ENCODE measurements at regions not wholly inside any gene's neighbourhood (a gene's known extent, or its start where the extent isn't known, plus 50 kb on each side); places are given as distances from the start of the nearest gene placed in this dataset.

- no peak for DNase-seq (ENCODE audit: low spot score)
- peaks cover 2% of the 10 kb centered on the region for H3K27me3 Mint-ChIP-seq (ENCODE audit: low read depth)
- no peaks in the 10 kb centered on the region for H3K9me3 Mint-ChIP-seq
- H3K27ac Mint-ChIP-seq: peak overlapping the region; percentile 41
- H3K4me1 Mint-ChIP-seq (ENCODE audit: low read depth): peaks cover 28% of the 10 kb centered on the region
- no peak overlapping the region for H3K4me3 Mint-ChIP-seq
- H3K36me3 Mint-ChIP-seq (ENCODE audit: low read depth): no peaks in the 10 kb centered on the region
Measured at GRCh38 chr14:100404419-100404818, 81.3 kb downstream of the SLC25A47 start.

- Mint-ChIP-seq H3K4me3 (peak overlapping the region; percentile 59), H3K36me3 (ENCODE audit: low read depth) (no peaks in the 10 kb centered on the region), H3K27me3 (ENCODE audit: low read depth) (no peaks in the 10 kb centered on the region), H3K27ac (peak overlapping the region; percentile 84), H3K4me1 (ENCODE audit: low read depth) (peaks cover 28% of the 10 kb centered on the region), H3K9me3 (no peaks in the 10 kb centered on the region)
- DNase-seq (ENCODE audit: low spot score): no peak
Measured at GRCh38 chr14:100405760-100406455, 82.8 kb downstream of the SLC25A47 start.

GRCh38 chr14:100406505-100407131, 83.5 kb downstream of the SLC25A47 start:
- H3K4me3 Mint-ChIP-seq: peak overlapping the region; percentile 59
- H3K9me3 Mint-ChIP-seq: no peaks in the 10 kb centered on the region
- H3K27me3 Mint-ChIP-seq (ENCODE audit: low read depth): no peaks in the 10 kb centered on the region
- H3K27ac Mint-ChIP-seq: peak overlapping the region; percentile 84
- DNase-seq (ENCODE audit: low spot score): no peak
- peaks cover 28% of the 10 kb centered on the region for H3K4me1 Mint-ChIP-seq (ENCODE audit: low read depth)
- H3K36me3 Mint-ChIP-seq (ENCODE audit: low read depth): no peaks in the 10 kb centered on the region

- H3K9me3 Mint-ChIP-seq: no peaks in the 10 kb centered on the region
- no peaks in the 10 kb centered on the region for H3K27me3 Mint-ChIP-seq (ENCODE audit: low read depth)
- no peak overlapping the region for H3K4me3 Mint-ChIP-seq
- H3K4me1 Mint-ChIP-seq (ENCODE audit: low read depth): peaks cover 28% of the 10 kb centered on the region
- H3K36me3 Mint-ChIP-seq (ENCODE audit: low read depth): no peaks in the 10 kb centered on the region
- no peak for DNase-seq (ENCODE audit: low spot score)
- peak overlapping the region; percentile 84 for H3K27ac Mint-ChIP-seq
Measured at GRCh38 chr14:100407376-100408102, 84.4 kb downstream of the SLC25A47 start.

- Mint-ChIP-seq H3K27ac (no peak overlapping the region), H3K4me3 (no peak overlapping the region)
Measured at GRCh38 chr14:100408350-100409002, 85.3 kb downstream of the SLC25A47 start.

GRCh38 chr14:100409003-100409360, 85.8 kb downstream of the SLC25A47 start:
- no peak for DNase-seq (ENCODE audit: low spot score)
- no peaks in the 10 kb centered on the region for H3K27me3 Mint-ChIP-seq (ENCODE audit: low read depth)
- H3K4me3 Mint-ChIP-seq: no peak overlapping the region
- no peaks in the 10 kb centered on the region for H3K9me3 Mint-ChIP-seq
- no peak overlapping the region for H3K27ac Mint-ChIP-seq
- peaks cover 28% of the 10 kb centered on the region for H3K4me1 Mint-ChIP-seq (ENCODE audit: low read depth)
- H3K36me3 Mint-ChIP-seq (ENCODE audit: low read depth): no peaks in the 10 kb centered on the region

More at GRCh38 chr14:100408350-100409002, 85.3 kb downstream of the SLC25A47 start:
- Mint-ChIP-seq H3K36me3 (ENCODE audit: low read depth) (no peaks in the 10 kb centered on the region), H3K27me3 (ENCODE audit: low read depth) (no peaks in the 10 kb centered on the region), H3K4me1 (ENCODE audit: low read depth) (peaks cover 28% of the 10 kb centered on the region), H3K9me3 (no peaks in the 10 kb centered on the region)
- no peak for DNase-seq (ENCODE audit: low spot score)

- H3K4me3 Mint-ChIP-seq: no peak overlapping the region
- no peaks in the 10 kb centered on the region for H3K9me3 Mint-ChIP-seq
- H3K36me3 Mint-ChIP-seq (ENCODE audit: low read depth): no peaks in the 10 kb centered on the region
- no peak for DNase-seq (ENCODE audit: low spot score)
- no peaks in the 10 kb centered on the region for H3K27me3 Mint-ChIP-seq (ENCODE audit: low read depth)
- no peak overlapping the region for H3K27ac Mint-ChIP-seq
- peaks cover 28% of the 10 kb centered on the region for H3K4me1 Mint-ChIP-seq (ENCODE audit: low read depth)
Measured at GRCh38 chr14:100409651-100410050, 86.5 kb downstream of the SLC25A47 start.

GRCh38 chr14:100410056-100410565, 87.0 kb downstream of the SLC25A47 start:
- no peak overlapping the region for H3K4me3 Mint-ChIP-seq
- no peak overlapping the region for H3K27ac Mint-ChIP-seq
- H3K27me3 Mint-ChIP-seq (ENCODE audit: low read depth): no peaks in the 10 kb centered on the region
- no peaks in the 10 kb centered on the region for H3K36me3 Mint-ChIP-seq (ENCODE audit: low read depth)
- peaks cover 25% of the 10 kb centered on the region for H3K4me1 Mint-ChIP-seq (ENCODE audit: low read depth)
- no peaks in the 10 kb centered on the region for H3K9me3 Mint-ChIP-seq
- DNase-seq (ENCODE audit: low spot score): no peak

GRCh38 chr14:100413699-100414098, 90.6 kb downstream of the SLC25A47 start:
- DNase-seq (ENCODE audit: low spot score): no peak
- H3K27ac Mint-ChIP-seq: no peak overlapping the region
- no peaks in the 10 kb centered on the region for H3K4me1 Mint-ChIP-seq (ENCODE audit: low read depth)
- no peaks in the 10 kb centered on the region for H3K9me3 Mint-ChIP-seq
- H3K36me3 Mint-ChIP-seq (ENCODE audit: low read depth): no peaks in the 10 kb centered on the region
- no peaks in the 10 kb centered on the region for H3K27me3 Mint-ChIP-seq (ENCODE audit: low read depth)
- no peak overlapping the region for H3K4me3 Mint-ChIP-seq

GRCh38 chr14:100415226-100415625, 92.1 kb downstream of the SLC25A47 start:
- Mint-ChIP-seq H3K27me3 (ENCODE audit: low read depth) (no peaks in the 10 kb centered on the region), H3K27ac (no peak overlapping the region), H3K4me1 (ENCODE audit: low read depth) (no peaks in the 10 kb centered on the region), H3K4me3 (no peak overlapping the region), H3K9me3 (no peaks in the 10 kb centered on the region), H3K36me3 (ENCODE audit: low read depth) (no peaks in the 10 kb centered on the region)
- DNase-seq (ENCODE audit: low spot score): no peak

GRCh38 chr14:100416081-100416680, 93.0 kb downstream of the SLC25A47 start:
- H3K36me3 Mint-ChIP-seq (ENCODE audit: low read depth): no peaks in the 10 kb centered on the region
- no peak overlapping the region for H3K27ac Mint-ChIP-seq
- H3K27me3 Mint-ChIP-seq (ENCODE audit: low read depth): no peaks in the 10 kb centered on the region
- no peaks in the 10 kb centered on the region for H3K9me3 Mint-ChIP-seq
- H3K4me3 Mint-ChIP-seq: no peak overlapping the region
- H3K4me1 Mint-ChIP-seq (ENCODE audit: low read depth): no peaks in the 10 kb centered on the region
- no peak for DNase-seq (ENCODE audit: low spot score)

GRCh38 chr14:100416921-100417860, 94.1 kb downstream of the SLC25A47 start:
- Mint-ChIP-seq H3K4me3 (no peak overlapping the region), H3K9me3 (no peaks in the 10 kb centered on the region)

GRCh38 chr14:100419856-100420255, 96.7 kb downstream of the SLC25A47 start:
- DNase-seq (ENCODE audit: low spot score): no peak
- Mint-ChIP-seq H3K9me3 (no peaks in the 10 kb centered on the region), H3K27me3 (ENCODE audit: low read depth) (no peaks in the 10 kb centered on the region), H3K4me1 (ENCODE audit: low read depth) (peaks cover 2% of the 10 kb centered on the region), H3K4me3 (no peak overlapping the region), H3K27ac (no peak overlapping the region), H3K36me3 (ENCODE audit: low read depth) (no peaks in the 10 kb centered on the region)

More at GRCh38 chr14:100416921-100417860, 94.1 kb downstream of the SLC25A47 start:
- Mint-ChIP-seq H3K27me3 (ENCODE audit: low read depth) (no peaks in the 10 kb centered on the region), H3K36me3 (ENCODE audit: low read depth) (no peaks in the 10 kb centered on the region), H3K27ac (no peak overlapping the region), H3K4me1 (ENCODE audit: low read depth) (no peaks in the 10 kb centered on the region)
- no peak for DNase-seq (ENCODE audit: low spot score)

All from T-helper 2 cell treated with Interferon-gamma antibody and Interleukin-4, amounts not matched to agents 5 μg/mL and 100 μg/mL, for 36 hours (primary cell).